LoVo (cell line): ENCODE measurements at regions not wholly inside any gene's neighbourhood (a gene's known extent, or its start where the extent isn't known, plus 50 kb on each side); places are given as distances from the start of the nearest gene placed in this dataset.
"Not testable (repeated sequence)": the region's sequence is repeated elsewhere in the genome, so short reads cannot be mapped to it uniquely, and the experiment has no call there.

ENCODE experiments used
- DNase-seq: peaks from one replicate; pipeline ENCODE4 v3.0.0-alpha.2; 2016; ENCODE audit warnings: low spot score

GRCh38 chr1:37162059-37162458 lies 127.7 kb upstream of the GRIK3 start:
- DNase-seq = no peak

DNA sequence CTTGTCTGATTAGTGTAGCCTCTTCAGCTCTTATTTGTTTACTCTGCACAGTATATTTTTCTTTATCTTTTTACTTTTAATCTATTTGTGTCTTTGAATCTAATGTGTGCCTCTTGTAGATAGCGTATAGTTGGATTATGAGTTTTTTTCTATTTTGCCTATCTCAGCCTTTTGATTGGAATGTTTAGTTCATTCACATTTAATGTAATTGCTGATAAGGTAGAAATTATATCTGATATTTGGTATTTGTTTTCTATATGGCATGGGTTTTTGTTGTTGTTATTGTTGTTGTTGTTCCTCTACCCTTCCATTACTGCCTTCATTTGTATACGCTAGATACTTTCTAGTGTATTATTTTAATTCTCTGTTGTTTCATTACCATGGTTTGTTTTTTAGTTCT lies 131.7 kb upstream of the GRIK3 start:
- DNase-seq = no peak

DNA sequence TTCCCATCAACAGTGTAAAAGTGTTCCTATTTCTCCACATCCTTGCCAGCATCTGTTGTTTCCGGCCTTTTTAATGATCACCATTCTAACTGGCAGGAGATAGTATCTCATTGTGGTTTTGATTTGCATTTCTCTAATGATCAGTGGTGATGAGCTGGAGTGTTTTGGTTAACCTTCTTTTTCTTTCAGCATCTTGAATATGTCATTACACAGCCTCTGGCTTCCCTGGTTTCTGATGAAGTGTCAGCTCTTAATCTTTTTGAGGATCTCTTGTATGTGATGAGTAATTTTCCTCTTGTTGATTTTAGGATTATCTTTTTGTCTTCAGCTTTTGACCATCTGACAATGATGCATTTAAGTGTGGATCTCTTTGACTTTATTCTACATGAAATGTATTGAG lies 133.2 kb upstream of the GRIK3 start:
- no peak for DNase-seq

- DNase-seq = no peak
Observed at GRCh38 chr1:37169241-37169640, 134.9 kb upstream of the GRIK3 start.

DNA sequence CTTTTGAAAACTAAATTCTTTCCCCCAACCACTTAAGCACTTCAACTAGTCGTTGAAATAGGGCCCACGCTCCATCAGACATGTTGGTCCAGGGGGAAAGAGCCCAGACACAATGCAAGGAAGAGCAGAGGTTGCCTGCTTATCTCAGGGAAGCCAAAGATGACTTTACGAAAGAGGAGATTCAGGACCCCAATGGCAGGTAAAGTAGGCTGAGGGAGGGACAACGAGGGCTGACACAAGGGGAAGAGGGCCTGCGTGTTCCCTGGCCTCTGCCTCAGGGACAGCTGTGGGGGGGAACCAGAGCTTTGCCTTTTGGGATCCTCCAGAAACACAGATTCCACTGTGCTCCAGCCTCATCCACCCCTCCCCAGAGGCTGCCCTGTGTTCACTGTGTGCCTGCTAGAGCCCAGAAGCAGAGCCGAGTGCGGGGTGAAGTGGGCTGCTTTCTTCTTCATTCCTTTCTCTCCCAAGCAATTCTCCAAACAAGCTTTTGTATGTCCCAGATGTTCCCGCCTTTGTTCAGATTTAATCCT lies 135.5 kb upstream of the GRIK3 start:
- no peak for DNase-seq

- DNase-seq = no peak
Observed at GRCh38 chr1:37171691-37172090, 137.4 kb upstream of the GRIK3 start.

DNA sequence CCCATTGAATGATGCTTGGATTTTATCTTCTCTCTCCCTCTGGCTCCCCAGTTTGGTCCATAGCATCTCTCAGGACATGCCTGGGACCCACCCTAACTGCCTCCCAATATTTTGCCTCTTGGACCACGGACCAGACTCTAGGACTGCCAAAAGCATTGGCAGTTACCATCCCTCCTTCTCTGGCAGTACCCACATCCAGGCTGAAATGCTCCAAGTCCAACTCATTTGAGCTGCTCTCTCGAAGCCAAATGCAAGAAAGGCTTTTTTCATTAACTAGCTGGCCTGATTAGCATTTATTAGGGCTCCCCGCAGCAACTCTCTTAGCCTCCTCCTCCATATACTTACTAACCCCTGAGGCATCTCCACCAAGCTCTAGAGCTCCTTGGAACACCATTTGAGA lies 140.0 kb upstream of the GRIK3 start:
- no peak for DNase-seq

GRCh38 chr1:37174876-37175275 lies 140.6 kb upstream of the GRIK3 start:
- no peak for DNase-seq

DNA sequence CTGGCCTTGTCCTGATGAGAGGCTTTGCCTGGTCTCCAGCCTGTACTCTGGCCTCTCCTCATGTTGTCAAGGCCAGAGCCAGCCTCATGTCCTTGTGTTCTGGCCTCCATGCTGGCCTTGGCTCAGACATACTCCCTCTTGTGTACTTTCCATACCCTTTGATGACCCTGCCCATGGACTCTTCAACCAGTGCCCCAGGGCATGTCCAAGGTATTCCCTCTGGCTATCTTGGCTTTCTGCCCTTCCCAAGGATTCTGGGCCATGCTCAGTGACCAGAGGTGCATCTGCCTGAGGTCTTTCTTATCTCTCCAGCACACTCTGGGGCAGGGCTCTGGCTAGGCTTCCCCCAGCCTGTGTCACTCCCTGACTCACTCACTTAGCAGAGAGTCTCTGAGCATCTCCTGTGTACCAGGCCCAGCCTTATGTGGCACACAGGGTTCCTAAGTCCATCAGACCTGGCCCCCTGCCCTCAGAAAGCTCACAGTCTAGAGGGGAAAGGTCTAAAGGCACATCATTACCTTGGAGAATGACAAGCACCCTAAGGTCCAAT lies 141.4 kb upstream of the GRIK3 start:
- DNase-seq = no peak

- DNase-seq = no peak
Observed at GRCh38 chr1:37176269-37176668, 142.0 kb upstream of the GRIK3 start.

DNA sequence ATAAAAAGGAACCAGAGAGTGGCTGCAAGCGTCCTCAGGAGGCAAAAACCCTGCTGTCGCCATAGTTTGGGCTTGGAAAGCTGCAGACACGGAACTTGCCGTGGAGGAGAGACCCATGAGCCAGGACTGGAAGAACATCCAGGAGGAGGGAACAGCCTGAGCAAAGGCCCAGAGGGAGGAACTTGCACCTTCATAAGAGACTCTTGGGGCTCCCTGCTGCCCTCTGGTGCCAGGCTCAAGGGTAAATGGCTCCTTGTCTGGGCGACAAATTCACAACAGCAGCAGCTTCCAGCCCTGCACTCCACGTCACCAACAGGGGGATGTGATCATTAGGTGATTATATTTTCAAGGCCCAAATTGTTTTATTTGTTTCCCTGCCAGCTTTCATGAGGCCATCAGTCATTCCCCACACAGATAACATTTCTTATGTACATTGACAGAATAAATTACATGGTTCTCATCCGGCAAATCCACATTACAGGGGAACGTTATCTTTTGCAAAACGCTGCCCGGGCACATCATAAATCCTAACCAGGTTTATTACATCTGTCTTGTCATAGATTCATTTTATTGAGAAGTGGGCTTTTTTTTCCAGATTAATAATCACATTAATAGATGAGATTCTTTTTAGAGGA lies 143.0 kb upstream of the GRIK3 start:
- DNase-seq = peak; percentile 11

- no peak for DNase-seq
Observed at GRCh38 chr1:37181425-37181824, 147.1 kb upstream of the GRIK3 start.

GRCh38 chr1:37184789-37185188 lies 150.5 kb upstream of the GRIK3 start:
- no peak for DNase-seq

DNA sequence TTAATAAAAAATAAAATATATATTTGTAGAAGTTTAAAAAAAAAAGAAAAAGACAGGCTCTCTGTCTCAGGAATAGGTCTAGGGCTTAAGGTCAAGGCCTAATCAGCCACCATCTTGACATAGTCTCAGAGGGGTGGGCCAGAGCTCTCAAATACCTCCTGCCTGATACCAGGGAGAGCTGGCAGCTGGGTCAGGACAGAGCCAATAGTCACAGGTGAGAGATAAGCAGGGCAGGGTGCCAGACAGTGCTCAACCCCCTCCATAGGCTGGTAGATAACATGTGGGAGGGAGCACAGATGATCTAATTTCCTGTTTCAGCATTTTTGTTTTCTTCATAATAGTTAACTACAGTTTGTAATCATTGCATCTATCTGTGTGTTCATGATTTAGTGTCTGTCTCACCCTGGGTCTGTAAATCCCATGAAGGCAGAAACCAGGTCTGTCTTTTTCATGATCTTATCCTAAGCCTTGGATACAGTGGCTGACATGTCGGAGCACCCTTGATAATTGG lies 152.0 kb upstream of the GRIK3 start:
- no peak for DNase-seq

DNA sequence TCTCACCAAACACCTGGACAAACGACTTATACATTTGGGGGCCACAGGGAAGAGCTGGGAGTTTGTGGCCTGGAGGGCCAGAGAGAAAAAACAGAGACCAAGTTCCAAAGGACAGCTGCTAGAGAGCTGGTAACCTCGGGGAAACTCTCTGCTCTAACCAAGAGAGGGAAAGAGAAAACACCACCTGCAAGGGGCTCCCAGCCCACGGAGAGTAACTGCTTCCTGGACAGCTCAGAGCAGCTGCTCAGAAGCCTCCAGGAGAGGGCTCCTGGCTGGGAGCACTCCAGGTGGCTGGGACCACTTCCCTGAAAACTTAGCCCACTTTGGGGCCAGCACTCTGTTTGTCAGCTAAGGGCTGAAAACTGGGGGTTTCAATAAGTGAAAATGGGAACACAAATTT lies 154.8 kb upstream of the GRIK3 start:
- no peak for DNase-seq

GRCh38 chr1:37197411-37197810 lies 163.1 kb upstream of the GRIK3 start:
- no peak for DNase-seq

GRCh38 chr1:37214305-37214704 lies 180.0 kb upstream of the GRIK3 start:
- DNase-seq = not testable (repeated sequence)

DNA sequence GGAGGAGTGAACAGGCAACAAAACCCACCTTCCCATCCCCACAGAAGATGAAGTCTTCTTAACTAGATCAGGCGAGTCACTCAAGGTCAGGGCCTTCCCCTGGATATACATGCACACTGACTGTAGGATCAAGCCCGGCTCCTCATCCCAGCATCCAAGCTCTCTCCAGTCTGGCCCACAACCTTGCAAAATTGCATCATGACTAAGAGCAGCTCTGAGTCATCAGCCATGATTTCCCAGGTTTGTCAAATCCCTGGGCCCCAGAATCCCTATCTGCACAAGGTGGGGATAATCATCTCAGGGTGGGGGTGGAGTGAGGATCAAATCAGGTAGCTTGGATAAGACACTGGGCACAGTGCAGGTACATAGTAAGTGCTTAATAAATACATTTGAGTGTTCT lies 199.3 kb upstream of the GRIK3 start:
- DNase-seq = no peak

DNA sequence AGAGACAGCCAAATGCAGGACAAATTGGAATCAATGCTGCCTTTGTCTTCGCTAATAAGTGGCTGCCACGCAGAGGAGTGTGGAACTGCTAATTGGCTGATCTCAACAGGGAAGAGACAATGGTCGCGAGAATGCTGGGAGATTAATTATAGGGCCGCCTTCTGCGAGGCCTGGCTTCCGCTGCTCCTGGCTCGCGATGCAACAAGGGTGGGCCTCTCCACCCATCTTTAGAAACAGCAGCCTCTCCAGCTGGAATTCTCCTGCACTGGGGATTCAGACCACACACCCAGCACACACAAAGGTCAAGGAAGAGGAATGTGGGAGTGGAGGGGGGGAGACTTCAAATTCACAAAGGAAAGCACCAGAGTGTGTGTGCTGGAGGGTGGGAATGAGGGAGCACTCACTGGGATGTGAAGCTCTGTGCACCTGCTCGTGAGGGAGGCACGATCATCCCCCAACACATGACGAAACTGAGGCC lies 200.7 kb upstream of the GRIK3 start:
- DNase-seq = no peak

DNA sequence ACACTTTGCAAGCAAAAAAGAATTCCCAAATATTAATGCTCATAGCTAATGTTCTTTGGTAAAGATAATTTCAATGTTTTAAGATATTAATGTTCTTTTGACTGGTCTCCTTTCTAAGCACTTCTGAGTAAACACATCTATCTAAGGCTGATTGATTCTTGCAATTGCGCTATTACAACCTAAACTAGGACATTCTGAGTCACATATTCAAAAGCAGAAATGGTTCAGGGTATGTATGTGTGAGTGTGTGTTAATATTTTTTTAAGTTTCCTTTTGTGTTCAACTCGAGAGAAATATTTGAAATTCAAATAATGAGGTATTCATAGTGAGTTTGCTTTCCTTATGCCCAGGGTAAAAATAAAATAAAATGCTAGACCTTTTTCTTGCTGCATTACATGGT lies 203.6 kb upstream of the GRIK3 start:
- no peak for DNase-seq

DNA sequence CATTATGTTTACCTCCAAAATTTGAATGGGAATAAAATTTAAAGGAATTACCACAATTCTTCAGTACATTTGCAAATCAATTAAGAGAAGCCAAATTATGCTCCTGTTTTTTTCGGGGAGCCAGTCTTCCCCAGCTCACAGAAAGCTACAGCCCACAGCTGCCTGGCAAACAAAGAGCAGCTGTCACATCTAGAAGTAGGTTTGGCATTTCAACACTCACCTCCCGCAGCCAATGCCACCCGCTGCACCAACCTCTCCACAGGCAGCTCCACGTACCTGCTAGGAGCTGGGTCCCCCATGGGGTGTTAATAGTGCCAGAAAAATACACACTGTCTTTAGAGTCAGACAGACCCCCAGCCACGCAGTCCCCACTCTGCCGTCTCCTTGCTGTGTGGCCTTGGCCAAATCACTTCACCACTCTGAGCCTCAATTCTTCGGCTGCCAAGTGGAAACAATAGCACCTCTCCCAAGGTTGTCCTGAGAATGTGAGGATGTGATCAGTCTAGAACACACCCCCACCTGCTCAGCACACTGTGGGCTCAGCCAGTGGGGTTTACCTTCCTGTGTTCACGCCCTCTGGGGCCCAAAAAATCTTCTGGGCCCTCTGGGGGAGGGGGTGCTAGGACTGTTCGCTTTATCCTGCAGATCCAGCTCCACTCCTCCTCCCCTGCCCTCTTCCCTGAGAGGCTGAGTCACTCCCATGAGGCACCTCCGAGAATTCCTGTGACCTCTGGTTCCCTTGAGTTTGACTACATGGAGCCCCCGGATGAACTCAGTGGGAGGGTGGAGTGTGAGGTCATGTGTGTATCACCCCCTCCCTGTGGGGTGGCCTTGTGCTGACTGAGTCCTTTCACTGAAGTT lies 204.3 kb upstream of the GRIK3 start:
- no peak for DNase-seq

DNA sequence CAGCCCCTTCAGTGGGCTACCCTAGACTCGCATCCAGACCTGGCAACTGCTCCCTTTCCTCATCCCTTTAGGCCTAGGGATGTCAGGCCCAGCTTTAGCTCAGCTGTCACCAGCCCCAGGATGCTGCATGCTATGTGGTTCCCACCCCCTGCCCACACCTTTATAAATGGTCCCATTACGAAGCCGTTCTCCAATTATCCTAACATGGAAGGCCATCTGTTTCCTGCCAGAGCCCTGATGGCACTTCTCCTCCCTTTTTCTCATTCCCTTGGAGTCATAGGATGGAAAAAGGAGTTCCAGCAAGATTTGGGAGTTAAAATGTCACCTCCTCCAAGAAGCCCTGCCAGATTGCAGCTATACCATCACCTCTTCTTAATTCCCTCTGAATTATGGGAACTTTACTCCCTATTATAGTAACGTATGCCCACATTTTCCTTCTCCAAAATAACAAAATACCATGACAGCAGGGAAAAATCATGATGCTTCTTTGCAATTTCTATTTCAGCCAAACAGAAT lies 205.0 kb upstream of the GRIK3 start:
- DNase-seq = no peak

- DNase-seq = no peak
Observed at GRCh38 chr1:37240897-37241296, 206.6 kb upstream of the GRIK3 start.
